Glomerular visceral epithelial cell (primary cell): ENCODE measurements at regions not wholly inside any gene's neighbourhood (a gene's known extent, or its start where the extent isn't known, plus 50 kb on each side); places are given as distances from the start of the nearest gene placed in this dataset.
"Not testable (repeated sequence)": the region's sequence is repeated elsewhere in the genome, so short reads cannot be mapped to it uniquely, and the experiment has no call there.

ENCODE experiments used
- DNase-seq: peaks from one replicate; pipeline ENCODE4 v3.0.0-alpha.2; 2016; ENCODE audit errors: extremely low spot score

DNA sequence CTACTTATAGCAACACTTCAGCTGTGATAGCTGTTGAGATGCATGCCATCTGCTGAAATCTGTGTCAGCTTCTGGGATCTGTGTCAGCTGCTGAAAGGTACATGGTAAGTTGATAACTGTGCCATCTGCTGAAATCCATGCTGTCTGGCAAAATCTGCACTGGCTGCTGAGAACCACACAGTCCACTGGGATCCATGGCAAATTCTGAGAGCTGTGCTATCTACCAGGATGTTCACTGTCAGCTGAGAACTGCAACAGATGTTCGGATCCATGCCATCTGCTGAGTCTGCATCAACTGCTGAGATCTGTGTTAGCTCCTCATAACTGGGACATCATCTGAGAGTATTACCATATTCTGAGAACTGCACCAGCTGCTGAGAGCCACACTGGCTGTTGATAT is 430.5 kb upstream of the POU3F4 start:
- no peak for DNase-seq

DNA sequence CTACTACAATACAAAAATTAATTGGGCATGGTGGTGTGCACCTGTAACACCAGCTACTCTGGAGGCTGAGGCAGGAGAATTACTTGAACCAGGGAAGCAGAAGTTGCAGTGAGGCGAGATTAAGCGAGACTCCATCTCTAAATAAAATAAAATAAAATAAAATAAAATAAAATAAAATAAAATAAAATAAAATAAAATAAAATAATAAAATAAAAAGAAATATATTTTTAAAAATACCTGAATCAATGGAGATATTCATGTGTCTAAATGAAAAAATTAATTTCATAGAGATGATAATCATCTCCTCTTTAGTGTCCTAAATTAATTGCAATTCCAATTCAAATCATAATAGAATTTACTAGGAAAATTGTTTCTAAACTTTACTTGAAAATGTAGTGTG is 406.1 kb upstream of the POU3F4 start:
- DNase-seq, result no peak

DNA sequence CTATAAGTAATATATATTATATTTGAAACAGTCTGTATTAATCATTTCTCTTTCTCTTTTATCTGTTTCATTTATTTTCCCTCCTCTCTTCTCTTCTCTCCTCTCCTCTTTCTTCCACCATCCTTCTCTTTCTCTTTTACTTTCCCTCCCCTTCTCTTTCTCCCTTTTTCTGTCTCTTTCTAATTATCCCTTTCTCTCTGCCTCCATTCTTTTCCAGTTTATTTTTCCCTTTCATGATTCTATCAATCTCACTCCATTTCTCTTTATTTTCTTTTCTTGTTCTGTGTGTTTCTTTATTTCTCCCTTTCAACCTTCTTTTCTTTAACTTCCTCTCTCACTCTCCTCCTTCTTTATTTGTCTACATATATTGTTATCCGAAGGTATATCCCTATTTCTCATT is 399.8 kb upstream of the POU3F4 start:
- no peak for DNase-seq

DNA sequence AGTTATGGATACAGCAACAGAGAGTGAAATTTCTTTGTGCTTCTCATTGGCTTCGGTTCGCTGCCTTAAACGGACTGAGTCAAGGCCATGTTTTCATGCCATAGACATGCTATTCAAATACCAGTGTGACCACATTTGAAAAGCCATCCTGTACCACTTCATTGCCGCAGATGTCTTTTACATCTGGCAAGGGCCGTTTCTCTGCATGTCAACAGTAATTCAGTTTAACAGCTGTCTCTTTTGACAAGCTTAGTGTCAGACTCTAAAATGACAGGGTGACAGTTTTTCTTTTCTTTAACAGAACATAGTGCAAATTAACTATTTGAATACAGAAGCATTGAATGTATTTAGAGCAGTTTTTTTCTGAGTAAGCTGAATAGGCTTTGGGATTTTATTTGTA is 362.2 kb upstream of the POU3F4 start:
- DNase-seq, result peak; percentile 1

DNA sequence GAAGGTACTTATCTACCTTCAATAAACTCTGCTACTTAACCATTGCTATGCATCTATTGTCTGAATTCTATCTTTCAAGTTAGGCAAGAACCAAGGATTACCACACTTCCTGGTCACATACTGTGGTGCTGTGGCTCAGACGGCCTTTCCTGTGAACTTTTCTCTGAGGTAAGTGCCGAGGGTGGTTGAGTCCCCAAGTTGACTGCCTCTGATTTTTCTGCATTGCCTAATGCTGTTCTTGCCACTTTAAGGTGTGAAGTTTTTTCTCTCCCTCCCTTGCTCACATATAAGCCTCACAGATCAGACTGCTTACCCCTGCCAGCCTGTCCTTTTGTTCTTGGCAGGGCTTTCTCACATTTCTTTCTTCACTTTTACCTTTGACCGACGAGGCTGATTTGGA is 348.0 kb upstream of the POU3F4 start:
- DNase-seq, result no peak

DNA sequence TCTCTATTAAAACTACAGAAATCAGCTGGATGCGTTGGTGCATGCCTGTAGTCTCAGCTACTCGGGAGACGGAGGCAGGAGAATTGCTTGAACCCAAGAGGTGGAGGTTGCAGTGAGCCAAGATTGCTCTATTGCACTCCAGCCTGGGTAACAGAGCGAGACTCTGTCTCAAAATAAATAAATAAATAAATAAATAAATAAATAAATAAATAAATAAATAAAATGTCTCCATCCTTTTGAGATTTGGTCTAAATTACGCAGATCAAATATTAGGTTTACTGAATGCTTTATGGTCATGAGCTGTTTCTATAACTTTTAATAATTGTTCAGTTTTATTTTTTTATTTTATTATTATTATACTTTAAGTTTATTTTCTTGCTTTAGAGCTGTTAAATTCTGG is 344.0 kb upstream of the POU3F4 start:
- DNase-seq, result not testable (repeated sequence)

DNA sequence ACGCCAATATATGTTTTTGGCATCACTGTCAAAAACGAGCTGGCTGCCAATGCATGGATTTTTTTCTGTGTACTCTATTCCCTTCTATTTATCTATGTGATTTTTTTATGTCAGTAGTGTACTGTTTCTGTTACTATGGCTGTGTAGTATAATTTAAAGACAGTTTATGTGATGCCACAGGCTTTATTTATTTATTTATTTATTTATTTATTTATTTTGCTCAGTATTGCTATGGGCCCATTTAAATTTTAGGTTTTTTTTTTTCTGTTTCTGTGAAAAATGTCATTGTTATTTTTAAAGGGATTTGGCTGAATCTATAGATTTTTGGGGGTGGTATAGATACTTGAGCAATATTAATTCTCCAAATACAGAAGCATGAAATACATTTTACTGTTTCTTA is 338.4 kb upstream of the POU3F4 start:
- DNase-seq, result no peak

DNA sequence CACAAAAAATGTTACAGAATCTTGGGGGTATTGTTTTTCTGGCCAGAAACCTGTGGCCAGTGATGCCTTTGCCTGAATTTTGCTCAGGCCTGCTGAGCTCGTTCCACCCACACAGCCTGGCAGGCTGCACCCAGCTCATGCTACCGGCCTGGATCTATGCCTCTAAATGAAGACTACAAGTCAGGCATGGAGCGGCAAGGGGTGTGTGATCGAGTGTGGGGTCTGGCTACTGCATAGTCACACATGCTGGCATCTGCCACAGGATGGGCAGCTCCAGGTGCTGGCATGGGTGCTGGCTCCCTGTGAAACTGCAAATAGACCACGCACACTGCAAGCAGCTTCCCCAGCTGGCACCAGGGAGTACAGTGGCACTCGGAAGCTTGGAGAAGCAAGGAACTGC is 323.1 kb upstream of the POU3F4 start:
- no peak for DNase-seq

DNA sequence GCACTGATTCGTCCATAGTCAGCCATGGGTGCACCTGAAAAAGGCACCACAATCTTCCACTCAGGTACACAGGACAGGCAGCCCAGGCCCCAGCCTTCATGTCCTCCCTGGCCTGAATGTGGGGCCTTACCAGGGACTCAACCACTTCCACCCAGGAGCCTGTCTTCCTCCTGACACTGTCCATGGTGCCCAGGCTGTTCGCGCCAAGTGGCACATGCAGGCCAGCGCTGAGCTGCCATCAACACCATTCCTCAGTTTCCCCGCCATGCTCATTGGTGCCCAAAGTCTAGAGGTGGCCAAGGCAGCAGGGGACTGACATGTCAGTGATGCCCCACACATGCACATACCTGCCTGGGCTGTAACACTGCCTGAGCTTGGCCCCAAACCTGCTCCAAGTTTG is 322.2 kb upstream of the POU3F4 start:
- DNase-seq, result no peak

DNA sequence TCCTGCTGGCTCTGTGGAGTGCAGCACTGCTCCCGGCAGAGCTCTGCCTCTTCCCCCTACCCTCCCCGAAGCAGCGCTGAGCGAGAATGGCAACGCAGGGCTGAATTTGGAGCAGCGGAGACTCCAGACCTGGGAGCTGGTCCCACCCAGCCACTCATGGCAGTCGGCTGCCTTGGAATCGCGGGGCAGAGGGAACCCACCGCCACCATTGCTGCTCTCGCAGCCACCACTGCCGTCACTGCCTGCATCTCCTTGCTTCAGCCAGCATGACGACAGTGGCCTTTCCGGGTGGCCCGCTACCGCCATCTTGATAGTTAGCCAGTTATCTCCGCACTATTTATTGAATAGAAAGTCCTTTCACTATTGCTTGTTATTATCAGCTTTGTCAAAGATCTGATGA is 321.5 kb upstream of the POU3F4 start:
- no peak for DNase-seq
